GM10248 (cell line): ENCODE measurements at regions not wholly inside any gene's neighbourhood (a gene's known extent, or its start where the extent isn't known, plus 50 kb on each side); places are given as distances from the start of the nearest gene placed in this dataset.

Experiments
- CTCF ChIA-PET: fragments of 300-600 bp; sonication (Branson Sonifier 250); formaldehyde crosslinking; extraction: SDS; loops from one replicate; lab custom pipeline; 2021; ENCODE audit warnings: antibody characterized with exemption; lab: Yijun Ruan, JAX
- POLR2A ChIA-PET: fragments of 350-650 bp; sonication (Branson Sonifier 250); formaldehyde crosslinking; extraction: SDS; loops from one replicate; lab custom pipeline; 2020; ENCODE audit warnings: antibody characterized with exemption; lab: Yijun Ruan, JAX
- DNase-seq: peaks from one replicate; pipeline ENCODE4 v3.0.0; 2012; ENCODE audit errors: extremely low spot score
- CTCF ChIP-seq: IDR thresholded peaks from 2 replicates; pipeline ENCODE4 v1.5.1; 2012; ENCODE audit warnings: mild to moderate bottlenecking, low read depth; ENCODE audit errors: extremely low read depth, missing control alignments, control extremely low read depth

- no peak for TF ChIP-seq CTCF
- ChIA-PET CTCF (no interaction called here), POLR2A (no interaction called here)
- DNase-seq, result no peak
These were observed 185.9 kb upstream of the MAF start for GRCh38 chr16:79786389-79786788.

- ChIA-PET CTCF (interaction anchor here (0.8 to 1.2 kb wide), 2 partner anchors 21 to 29 kb away, joined by 3 read pairs; no protein-coding TSS in a partner anchor), POLR2A (no interaction called here)
- no peak for TF ChIP-seq CTCF
- DNase-seq, result no peak
These were observed 183.5 kb upstream of the MAF start for GRCh38 chr16:79784007-79784406.

GRCh38 chr16:79777679-79778078, 177.1 kb upstream of the MAF start:
- TF ChIP-seq CTCF, result no peak

GRCh38 chr16:79776243-79776847, 175.8 kb upstream of the MAF start:
- no peak for TF ChIP-seq CTCF
- DNase-seq, result no peak
- POLR2A ChIA-PET, result no interaction called here
- CTCF ChIA-PET, result no interaction called here

More at GRCh38 chr16:79777679-79778078, 177.1 kb upstream of the MAF start:
- ChIA-PET POLR2A (no interaction called here), CTCF (no interaction called here)
- DNase-seq, result no peak

GRCh38 chr16:79772784-79773183, 172.2 kb upstream of the MAF start:
- CTCF ChIA-PET, result no interaction called here
- POLR2A ChIA-PET, result no interaction called here
- no peak for TF ChIP-seq CTCF
- DNase-seq, result no peak

- DNase-seq, result no peak
- no peak for TF ChIP-seq CTCF
- ChIA-PET POLR2A (no interaction called here), CTCF (interaction anchor here (1.2 kb wide), 1 partner anchor 755 kb away, joined by 3 read pairs; no protein-coding TSS in a partner anchor)
These were observed 171.5 kb upstream of the MAF start for GRCh38 chr16:79772048-79772447.
